NCI-H446 treated with DMSO at 0.1 percent for 48 hours (cell line): ENCODE measurements at regions not wholly inside any gene's neighbourhood (a gene's known extent, or its start where the extent isn't known, plus 50 kb on each side); places are given as distances from the start of the nearest gene placed in this dataset.

Source experiments
- DNase-seq: peaks from one replicate; lab custom pipeline; 2025; lab: John Stamatoyannopoulos, UW

- DNase-seq: no peak
Measured at GRCh38 chr5:62979472-62979871, 400.9 kb downstream of the LRRC70 start.

DNA sequence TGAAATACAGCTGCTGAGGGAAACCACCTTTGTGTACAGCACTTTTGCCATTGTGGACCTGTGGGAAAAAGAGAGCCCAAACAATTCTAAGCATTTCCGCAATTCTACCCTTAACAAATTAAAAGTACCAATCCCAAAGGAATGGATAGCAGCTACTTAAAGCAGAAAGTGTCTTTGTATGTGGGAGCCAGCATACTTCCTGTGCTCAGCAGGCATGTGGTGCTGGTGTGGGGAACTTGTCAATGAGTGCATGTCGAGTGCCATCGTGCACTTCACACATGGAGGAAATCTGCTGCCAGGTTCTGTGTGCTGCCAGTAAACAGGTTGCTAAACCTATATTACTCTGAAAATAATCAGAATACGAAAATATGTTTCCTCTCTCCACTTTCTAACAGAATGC, 399.0 kb downstream of the LRRC70 start:
- DNase-seq: no peak

DNA sequence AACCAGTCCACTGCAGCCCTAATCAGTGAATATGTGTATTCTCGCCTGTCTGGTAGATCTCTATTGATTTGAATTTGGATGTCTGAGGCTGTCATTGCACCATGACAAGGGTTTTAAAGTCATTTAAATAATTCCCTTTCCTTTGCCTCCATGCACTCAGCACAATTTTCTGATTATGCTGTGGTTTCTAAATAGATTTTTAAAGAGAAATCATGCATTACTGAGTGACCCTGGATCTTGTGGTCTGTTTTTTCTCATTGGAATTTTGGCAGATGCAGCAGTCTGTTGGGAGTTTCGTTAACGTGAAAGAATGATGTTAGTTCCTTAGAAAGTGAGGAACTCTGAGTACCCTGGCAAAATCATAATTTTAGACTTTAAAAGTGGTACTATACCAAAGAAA, 396.0 kb downstream of the LRRC70 start:
- no peak for DNase-seq

- no peak for DNase-seq
Measured at GRCh38 chr5:62969409-62970120, 390.9 kb downstream of the LRRC70 start.

GRCh38 chr5:62964428-62964827, 385.8 kb downstream of the LRRC70 start:
- DNase-seq: no peak

- no peak for DNase-seq
Measured at GRCh38 chr5:62960781-62961180, 382.2 kb downstream of the LRRC70 start.

GRCh38 chr5:62956597-62956996, 378.0 kb downstream of the LRRC70 start:
- DNase-seq: no peak

DNA sequence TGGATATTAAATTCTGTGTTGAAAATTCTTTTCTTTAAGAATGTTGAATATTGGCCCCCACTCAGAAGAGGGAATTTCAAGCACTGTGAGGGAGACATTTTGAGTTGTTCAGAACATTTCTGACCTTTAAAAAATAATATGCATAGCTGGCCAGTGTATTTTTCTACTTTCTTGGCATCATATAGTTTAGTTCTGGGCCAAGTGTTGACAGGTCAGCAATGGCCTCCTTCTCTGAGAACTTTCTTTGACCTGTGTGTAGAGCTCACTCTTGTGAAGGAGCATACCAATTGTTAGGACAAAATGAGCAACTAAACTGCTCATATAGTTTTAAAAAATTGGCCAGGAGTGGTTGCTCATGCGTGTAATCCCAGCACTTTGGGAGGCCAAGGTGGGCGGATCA, 376.0 kb downstream of the LRRC70 start:
- no peak for DNase-seq

GRCh38 chr5:62948301-62948700, 369.7 kb downstream of the LRRC70 start:
- no peak for DNase-seq

DNA sequence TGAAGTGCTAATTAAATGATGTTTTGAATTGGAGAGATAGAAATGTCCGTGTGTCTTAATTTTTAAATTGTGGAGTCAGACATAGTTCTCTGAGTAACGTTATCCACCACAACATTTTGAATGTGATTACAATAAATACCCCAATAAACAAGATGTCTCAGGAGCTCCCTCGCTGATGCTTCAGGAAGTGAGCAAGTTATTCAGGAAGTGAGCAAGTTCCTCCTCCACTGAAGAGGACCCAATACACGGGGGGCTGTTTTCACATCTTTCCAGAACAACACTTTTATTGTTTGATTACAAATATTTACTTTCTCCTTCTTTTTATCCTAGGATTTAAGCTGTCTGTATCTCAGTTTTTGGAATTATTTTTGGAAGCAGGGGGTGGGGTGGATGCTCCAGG, 363.8 kb downstream of the LRRC70 start:
- no peak for DNase-seq

- DNase-seq: no peak
Measured at GRCh38 chr5:62938927-62939326, 360.3 kb downstream of the LRRC70 start.

- DNase-seq: no peak
Measured at GRCh38 chr5:62937661-62938558, 359.3 kb downstream of the LRRC70 start.

GRCh38 chr5:62935660-62936059, 357.0 kb downstream of the LRRC70 start:
- no peak for DNase-seq

DNA sequence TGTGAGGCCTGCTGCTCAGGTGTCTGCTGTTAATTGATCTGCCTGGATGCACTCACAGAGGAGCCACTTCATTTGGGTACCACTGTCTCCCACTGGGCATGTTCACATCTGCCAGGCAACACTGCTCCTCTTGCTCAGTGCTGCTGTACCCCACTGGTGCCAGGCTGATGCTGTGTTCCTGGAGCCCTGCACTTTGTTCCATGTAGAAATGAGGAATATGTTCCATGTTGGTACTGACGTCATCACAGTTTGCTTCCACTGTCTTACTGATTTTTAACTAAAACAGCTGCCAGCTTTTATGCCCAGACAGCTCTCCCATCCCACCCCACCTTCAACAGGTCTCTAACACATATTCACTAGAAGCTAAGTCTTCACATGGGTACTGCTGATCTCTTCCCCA, 355.7 kb downstream of the LRRC70 start:
- DNase-seq: no peak

- DNase-seq: no peak
Measured at GRCh38 chr5:62933261-62933660, 354.6 kb downstream of the LRRC70 start.

DNA sequence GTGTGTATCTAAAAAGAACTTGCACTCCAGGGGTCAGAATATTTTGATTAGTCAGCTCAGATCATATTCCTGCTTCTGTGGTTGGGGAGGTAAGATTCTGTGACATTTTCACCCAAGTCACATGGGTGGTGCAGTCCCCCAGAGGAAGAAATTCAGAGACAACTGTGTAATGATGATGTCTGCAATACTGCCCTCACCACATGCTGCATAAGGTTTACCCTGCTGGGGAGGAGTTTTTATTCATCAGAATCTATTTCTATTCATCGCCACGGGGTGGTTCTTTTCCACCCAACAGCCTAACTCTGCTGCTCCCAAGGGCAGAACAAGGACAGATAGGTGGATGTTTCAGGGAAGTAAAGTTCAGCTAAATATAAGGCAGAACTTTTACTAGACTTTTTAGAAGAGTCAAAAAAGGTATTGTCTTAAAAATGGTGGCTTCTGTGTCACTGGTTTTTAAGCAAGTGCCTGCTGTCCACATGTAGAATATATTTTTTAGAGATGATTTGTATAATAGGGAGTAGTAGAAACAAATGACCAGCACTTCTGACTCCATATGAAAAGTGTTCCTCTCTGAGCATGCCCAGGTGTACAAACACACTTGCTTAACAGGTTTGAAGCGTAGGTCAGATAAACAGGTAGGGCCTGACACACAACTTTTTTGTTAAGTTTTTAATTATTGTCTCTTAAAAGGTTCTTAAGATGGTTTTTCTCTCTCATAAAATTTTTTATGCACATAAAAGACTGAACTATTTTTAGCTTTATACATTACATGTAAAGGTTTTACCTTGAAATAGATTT, 352.7 kb downstream of the LRRC70 start:
- DNase-seq: no peak

GRCh38 chr5:62922191-62922590, 343.6 kb downstream of the LRRC70 start:
- DNase-seq: no peak

DNA sequence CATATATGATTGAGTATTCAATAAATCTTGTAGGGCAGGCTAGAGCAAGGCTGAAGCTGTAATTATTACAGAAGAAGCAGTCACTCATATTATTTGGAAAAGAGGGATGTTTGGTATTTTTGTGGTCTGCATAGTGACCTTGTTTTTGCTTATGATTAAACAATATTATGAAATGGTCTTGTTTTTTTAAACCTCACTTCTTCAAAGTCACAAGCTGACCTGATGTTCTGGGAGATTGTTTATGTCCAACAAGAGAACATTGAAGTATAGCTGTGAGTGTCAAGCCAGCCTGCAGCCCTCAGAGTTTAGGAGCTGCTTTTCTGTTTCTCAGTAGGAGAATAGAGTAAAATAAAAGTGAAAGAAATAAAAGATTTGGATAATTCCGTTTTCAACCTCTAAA, 342.2 kb downstream of the LRRC70 start:
- DNase-seq: no peak

- no peak for DNase-seq
Measured at GRCh38 chr5:62909326-62909725, 330.7 kb downstream of the LRRC70 start.

DNA sequence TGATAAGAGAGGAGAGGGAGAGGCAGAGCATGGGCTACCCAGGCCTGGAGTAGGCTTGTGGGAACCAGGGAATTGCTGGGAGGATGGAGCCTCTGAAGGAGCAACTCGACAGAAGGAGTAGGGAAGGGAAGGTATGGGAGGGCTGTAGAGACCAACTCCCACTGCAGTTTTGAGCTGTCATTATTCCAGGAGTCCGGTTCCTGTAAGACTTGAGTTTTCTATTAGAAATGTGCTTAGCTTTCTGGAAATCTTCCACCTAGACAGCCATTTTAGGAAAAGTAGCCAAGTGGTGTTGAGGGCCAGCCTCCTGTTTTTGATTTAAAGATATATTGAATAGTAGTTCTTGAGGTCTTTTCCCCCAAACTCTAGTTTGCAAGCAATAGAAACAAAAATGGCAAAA, 323.5 kb downstream of the LRRC70 start:
- no peak for DNase-seq

- DNase-seq: no peak
Measured at GRCh38 chr5:62900976-62901375, 322.4 kb downstream of the LRRC70 start.

GRCh38 chr5:62896121-62896893, 317.7 kb downstream of the LRRC70 start:
- DNase-seq: no peak
